SH-SY5Y (cell line): ENCODE measurements at regions not wholly inside any gene's neighbourhood (a gene's known extent, or its start where the extent isn't known, plus 50 kb on each side); places are given as distances from the start of the nearest gene placed in this dataset.

Experiments used
- GATA2 ChIP-seq: IDR thresholded peaks from 2 replicates; pipeline ENCODE4 v1.6.1; 2011; ENCODE audit warnings: mild to moderate bottlenecking, low read depth, low read length
- GATA3 ChIP-seq: IDR thresholded peaks from 2 replicates; pipeline ENCODE4 v1.6.1; 2011; ENCODE audit warnings: low read depth, mild to moderate bottlenecking, low read length, moderate library complexity

DNA sequence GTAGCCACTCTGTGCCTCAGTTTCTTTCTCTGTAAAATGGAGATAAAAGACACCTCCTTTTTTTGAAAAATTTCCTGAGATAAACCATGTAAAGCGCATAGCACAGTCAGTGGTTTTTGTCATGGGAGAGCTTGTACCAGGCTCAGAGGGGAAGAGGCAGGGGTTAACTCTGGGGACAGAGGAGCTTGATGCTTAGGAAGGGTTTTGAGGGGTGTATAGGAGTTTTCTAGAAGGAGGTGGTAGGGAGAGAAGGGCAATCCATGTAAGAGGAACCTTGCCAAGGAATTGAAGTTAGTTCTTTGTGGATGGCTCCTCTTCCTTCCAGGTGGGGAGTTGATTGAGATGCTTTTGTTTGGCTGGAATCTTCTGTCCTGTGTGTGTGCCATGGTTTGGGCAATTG lies 131.9 kb upstream of the GSE1 start:
- TF ChIP-seq GATA2, result no peak
- no peak for TF ChIP-seq GATA3
